GM18868 (cell line): ENCODE measurements at regions not wholly inside any gene's neighbourhood (a gene's known extent, or its start where the extent isn't known, plus 50 kb on each side); places are given as distances from the start of the nearest gene placed in this dataset.

ENCODE experiments used
- ATAC-seq: cut with Tn5 transposase; IDR thresholded peaks from one replicate; pipeline ENCODE4 v1.9.1; 2021; ENCODE audit warnings: mild to moderate bottlenecking, moderate library complexity; ENCODE audit not compliant: unreplicated experiment

GRCh38 chr4:136699905-136700304, 832.4 kb downstream of the PCDH18 start:
- ATAC-seq, result no peak

GRCh38 chr4:136691607-136692006, 840.7 kb downstream of the PCDH18 start:
- no peak for ATAC-seq

GRCh38 chr4:136690360-136690759, 841.9 kb downstream of the PCDH18 start:
- no peak for ATAC-seq

- no peak for ATAC-seq
These were observed 844.7 kb downstream of the PCDH18 start for GRCh38 chr4:136687596-136687995.

GRCh38 chr4:136687118-136687517, 845.2 kb downstream of the PCDH18 start:
- ATAC-seq, result no peak

- ATAC-seq, result no peak
These were observed 851.5 kb downstream of the PCDH18 start for GRCh38 chr4:136680761-136681160.

- no peak for ATAC-seq
These were observed 852.0 kb downstream of the PCDH18 start for GRCh38 chr4:136680271-136680670.

- no peak for ATAC-seq
These were observed 862.0 kb downstream of the PCDH18 start for GRCh38 chr4:136670265-136670664.

- ATAC-seq, result no peak
These were observed 867.3 kb downstream of the PCDH18 start for GRCh38 chr4:136664988-136665387.

- no peak for ATAC-seq
These were observed 869.8 kb downstream of the PCDH18 start for GRCh38 chr4:136662539-136662938.

- ATAC-seq, result no peak
These were observed 878.5 kb downstream of the PCDH18 start for GRCh38 chr4:136653640-136654406.

GRCh38 chr4:136651932-136652331, 880.4 kb downstream of the PCDH18 start:
- no peak for ATAC-seq

GRCh38 chr4:136651278-136651667, 881.0 kb downstream of the PCDH18 start:
- peak; percentile 69 for ATAC-seq

GRCh38 chr4:136650541-136651277, 881.6 kb downstream of the PCDH18 start:
- peak; percentile 80 for ATAC-seq

GRCh38 chr4:136644279-136644678, 888.0 kb downstream of the PCDH18 start:
- no peak for ATAC-seq

- ATAC-seq, result no peak
These were observed 888.9 kb downstream of the PCDH18 start for GRCh38 chr4:136643416-136643815.

- ATAC-seq, result peak; percentile 48
These were observed 895.1 kb downstream of the PCDH18 start for GRCh38 chr4:136637071-136637777.

- no peak for ATAC-seq
These were observed 896.1 kb downstream of the PCDH18 start for GRCh38 chr4:136636155-136636554.

- ATAC-seq, result no peak
These were observed 898.2 kb downstream of the PCDH18 start for GRCh38 chr4:136634121-136634520.

- ATAC-seq, result no peak
These were observed 932.4 kb downstream of the PCDH18 start for GRCh38 chr4:136599890-136600289.

GRCh38 chr4:136590440-136590839, 941.9 kb downstream of the PCDH18 start:
- ATAC-seq, result no peak

GRCh38 chr4:136583567-136583966, 948.7 kb downstream of the PCDH18 start:
- ATAC-seq, result no peak
